ENCODE measurements at regions not wholly inside any gene's neighbourhood (a gene's known extent, or its start where the extent isn't known, plus 50 kb on each side); places are given as distances from the start of the nearest gene placed in this dataset.

GRCh38 chr10:83953589-83953988 lies 185.7 kb upstream of the GHITM start:
- Histone ChIP-seq H3K36me3 (no peaks in the 10 kb centered on the region), H3K4me3 (no peak overlapping the region), H3K27me3 (peaks cover 0 to 14% (median 0%) of the 10 kb centered on the region in 4 donors), H3K9me3 (no peaks in the 10 kb centered on the region), H3K4me1 (no peaks in the 10 kb centered on the region), H3K27ac (replicated peaks in 1 of 4) (no peak overlapping the region)
- intact Hi-C loops (cut with DNase I) = no loop called here
- DNase-seq (ENCODE audit: extremely low spot score) = no peak
- WGBS = 64% methylated on average over 2 of the region's 2 CpGs
- TF ChIP-seq CTCF (IDR thresholded peaks at IDR 0.05) (no peak), POLR2AphosphoS5 (IDR thresholded peaks at IDR 0.05) (no peak), POLR2A (IDR thresholded peaks at IDR 0.05; ENCODE audit: low read depth) (no peak), EP300 (IDR thresholded peaks at IDR 0.05) (no peak)

- H3K4me3 ChIP-seq = no peak overlapping the region
- 26% methylated on average over 4 of the region's 4 CpGs for WGBS
- intact Hi-C loops (cut with DNase I) = no loop called here
- H3K27ac ChIP-seq (replicated peaks in 1 of 4) = no peak overlapping the region
- TF ChIP-seq EP300 (IDR thresholded peaks at IDR 0.05) (no peak), CTCF (IDR thresholded peaks at IDR 0.05) (no peak), POLR2A (IDR thresholded peaks at IDR 0.05; ENCODE audit: low read depth) (no peak), POLR2AphosphoS5 (IDR thresholded peaks at IDR 0.05) (no peak)
- no peak for DNase-seq (ENCODE audit: extremely low spot score)
- no peaks in the 10 kb centered on the region for H3K36me3 ChIP-seq
- no peaks in the 10 kb centered on the region for H3K4me1 ChIP-seq
- peaks cover 0 to 10% (median 0%) of the 10 kb centered on the region in 4 donors for H3K27me3 ChIP-seq
- H3K9me3 ChIP-seq = no peaks in the 10 kb centered on the region
These were observed 185.0 kb upstream of the GHITM start for GRCh38 chr10:83954193-83954799.

GRCh38 chr10:83955406-83955805 lies 183.9 kb upstream of the GHITM start:
- H3K36me3 ChIP-seq = no peaks in the 10 kb centered on the region
- TF ChIP-seq POLR2A (IDR thresholded peaks at IDR 0.05; ENCODE audit: low read depth) (no peak), EP300 (IDR thresholded peaks at IDR 0.05) (no peak)

GRCh38 chr10:83957168-83957947 lies 182.0 kb upstream of the GHITM start:
- H3K36me3 ChIP-seq = no peaks in the 10 kb centered on the region
- no peak for DNase-seq (ENCODE audit: extremely low spot score)
- H3K27ac ChIP-seq (replicated peaks in 1 of 4) = no peak overlapping the region
- no peaks in the 10 kb centered on the region for H3K9me3 ChIP-seq
- no peaks in the 10 kb centered on the region for H3K4me1 ChIP-seq
- intact Hi-C loops (cut with DNase I) = no loop called here
- H3K4me3 ChIP-seq = no peak overlapping the region
- 78% methylated on average over 4 of the region's 4 CpGs for WGBS
- H3K27me3 ChIP-seq = peaks cover 0 to 4% (median 0%) of the 10 kb centered on the region in 4 donors
- TF ChIP-seq EP300 (IDR thresholded peaks at IDR 0.05) (no peak), POLR2AphosphoS5 (IDR thresholded peaks at IDR 0.05) (no peak), POLR2A (IDR thresholded peaks at IDR 0.05; ENCODE audit: low read depth) (no peak), CTCF (IDR thresholded peaks at IDR 0.05) (no peak)

More at GRCh38 chr10:83955406-83955805, 183.9 kb upstream of the GHITM start:
- no peak overlapping the region for H3K4me3 ChIP-seq
- peaks cover 0 to 10% (median 0%) of the 10 kb centered on the region in 4 donors for H3K27me3 ChIP-seq
- DNase-seq (ENCODE audit: extremely low spot score) = no peak
- WGBS = 60% methylated on average over 2 of the region's 2 CpGs
- no peak overlapping the region for H3K27ac ChIP-seq (replicated peaks in 1 of 4)
- intact Hi-C loops (cut with DNase I) = no loop called here
- H3K4me1 ChIP-seq = no peaks in the 10 kb centered on the region
- no peaks in the 10 kb centered on the region for H3K9me3 ChIP-seq

- 69% methylated on average over 3 of the region's 3 CpGs for WGBS
- H3K4me1 ChIP-seq = no peaks in the 10 kb centered on the region
- H3K4me3 ChIP-seq = no peak overlapping the region
- no peaks in the 10 kb centered on the region for H3K27me3 ChIP-seq
- no peak for DNase-seq (ENCODE audit: extremely low spot score)
- TF ChIP-seq EP300 (IDR thresholded peaks at IDR 0.05) (no peak), CTCF (IDR thresholded peaks at IDR 0.05) (no peak), POLR2A (IDR thresholded peaks at IDR 0.05; ENCODE audit: low read depth) (no peak), POLR2AphosphoS5 (IDR thresholded peaks at IDR 0.05) (no peak)
- no peak overlapping the region for H3K27ac ChIP-seq (replicated peaks in 1 of 4)
- no peaks in the 10 kb centered on the region for H3K9me3 ChIP-seq
- no peaks in the 10 kb centered on the region for H3K36me3 ChIP-seq
- intact Hi-C loops (cut with DNase I) = no loop called here
These were observed 180.0 kb upstream of the GHITM start for GRCh38 chr10:83959328-83959727.
